Sigmoid colon (tissue), 6 donors: ENCODE measurements at regions not wholly inside any gene's neighbourhood (a gene's known extent, or its start where the extent isn't known, plus 50 kb on each side); places are given as distances from the start of the nearest gene placed in this dataset.

ENCODE experiments used
- DNase-seq: peaks from one replicate; pipeline ENCODE4 v3.0.0-alpha.2; 2019
- H3K27ac ChIP-seq, 4 donors: fragments of 200-600 bp; sonication (generic); one replicate each; pipeline ENCODE4 v1.5.1; 2016 to 2019; ENCODE audit warnings: mild to moderate bottlenecking in 1 of 4
- H3K27me3 ChIP-seq, 3 donors: fragments of 200-600 bp; sonication (generic); one replicate each; pipeline ENCODE4 v1.5.1; 2019; ENCODE audit warnings: mild to moderate bottlenecking in 1 of 3
- H3K36me3 ChIP-seq, 4 donors: fragments of 200-600 bp; sonication (generic); one replicate each; pipeline ENCODE4 v1.5.1; 2016 to 2019
- H3K4me1 ChIP-seq, 4 donors: fragments of 200-600 bp; sonication (generic); one replicate each; pipeline ENCODE4 v1.5.1; 2017 to 2019
- H3K4me3 ChIP-seq, 4 donors: fragments of 200-600 bp; sonication (generic); one replicate each; pipeline ENCODE4 v1.5.1; 2017 to 2019; ENCODE audit warnings: mild to moderate bottlenecking in 2 of 4, moderate library complexity in 1 of 4
- H3K9me3 ChIP-seq, 4 donors: fragments of 200-600 bp in 3 of 4; sonication (generic) in 3 of 4; one replicate each; pipeline versions ENCODE4 v1.5.1 to v1.6.1; 2013 to 2019
- CTCF ChIP-seq, 4 experiments: fragments of 450-650 bp in 3 of 4; fragments of 200-600 bp in 1 of 4; IDR thresholded peaks; one replicate each; pipeline ENCODE4 v1.5.1; 2016 to 2019; ENCODE audit warnings: antibody characterized with exemption in 4 of 4, mild to moderate bottlenecking in 3 of 4, moderate library complexity in 2 of 4
- EP300 ChIP-seq, 4 donors: sonication (generic); formaldehyde crosslinking; IDR thresholded peaks; one replicate each; pipeline ENCODE4 v1.6.1; 2017; ENCODE audit warnings: antibody characterized with exemption in 4 of 4
- POLR2A ChIP-seq, 2 donors: fragments of 450-650 bp; IDR thresholded peaks; one replicate each; pipeline ENCODE4 v1.6.1; 2016; ENCODE audit warnings: antibody characterized with exemption in 2 of 2, mild to moderate bottlenecking in 2 of 2, moderate library complexity in 2 of 2
- POLR2AphosphoS5 ChIP-seq, 4 donors: sonication (generic); formaldehyde crosslinking; IDR thresholded peaks; one replicate each; pipeline ENCODE4 v1.6.1; 2017; ENCODE audit warnings: antibody characterized with exemption in 4 of 4
- WGBS, 2 donors: extraction: QIAGEN DNeasy Blood & Tissue Kit; methylation state at CpG; one replicate each; pipeline ENCODE4 v1.1.7; 2013; 5-methylcytosine and 5-hydroxymethylcytosine counted together
- intact Hi-C: fragments of 100-400 bp; cut with DNase I; formaldehyde crosslinking; loops from one replicate; pipeline ENCODE4 v1.15.1; 2023
- donor health status: healthy with polysubstance abuse.
- donor health status: healthy.

- Histone ChIP-seq H3K9me3 (no peaks in the 10 kb centered on the region), H3K4me1 (no peaks in the 10 kb centered on the region), H3K36me3 (no peaks in the 10 kb centered on the region), H3K4me3 (no peak overlapping the region), H3K27me3 (no peaks in the 10 kb centered on the region), H3K27ac (no peak overlapping the region)
- WGBS, 2 donors: 88 to 91% methylated on average over 8 of the region's 8 CpGs
- no peak for TF ChIP-seq POLR2AphosphoS5 (IDR thresholded peaks at IDR 0.05)
- no peak for TF ChIP-seq CTCF (IDR thresholded peaks at IDR 0.05)
- no peak for TF ChIP-seq POLR2A (IDR thresholded peaks at IDR 0.05)
- TF ChIP-seq EP300 (IDR thresholded peaks at IDR 0.05): no peak
- intact Hi-C loops: no loop called here
- peak; percentile 48 for DNase-seq
Measured at GRCh38 chr11:70700453-70700852, 302.1 kb downstream of the CTTN start.

- TF ChIP-seq POLR2A (IDR thresholded peaks at IDR 0.05): no peak
- no peak for TF ChIP-seq CTCF (IDR thresholded peaks at IDR 0.05)
- no peak for TF ChIP-seq EP300 (IDR thresholded peaks at IDR 0.05)
- no peak for TF ChIP-seq POLR2AphosphoS5 (IDR thresholded peaks at IDR 0.05)
- H3K4me1 ChIP-seq: no peaks in the 10 kb centered on the region
- H3K27ac ChIP-seq: no peak overlapping the region
- H3K9me3 ChIP-seq: no peaks in the 10 kb centered on the region
- H3K27me3 ChIP-seq: no peaks in the 10 kb centered on the region
- intact Hi-C loops: no loop called here
- no peak overlapping the region for H3K4me3 ChIP-seq
- DNase-seq: no peak
- H3K36me3 ChIP-seq: no peaks in the 10 kb centered on the region
- WGBS, 2 donors: 76 to 93% methylated on average over 5 of the region's 5 CpGs
Measured at GRCh38 chr11:70700871-70701270, 302.5 kb downstream of the CTTN start.

- intact Hi-C loops: no loop called here
- H3K27me3 ChIP-seq: no peaks in the 10 kb centered on the region
- TF ChIP-seq POLR2AphosphoS5 (IDR thresholded peaks at IDR 0.05) (no peak), CTCF (IDR thresholded peaks at IDR 0.05) (no peak), POLR2A (IDR thresholded peaks at IDR 0.05) (no peak), EP300 (IDR thresholded peaks at IDR 0.05) (no peak)
- H3K27ac ChIP-seq: no peak overlapping the region
- no peak for DNase-seq
- no peak overlapping the region for H3K4me3 ChIP-seq
- no peaks in the 10 kb centered on the region for H3K4me1 ChIP-seq
- no peaks in the 10 kb centered on the region for H3K36me3 ChIP-seq
- no peaks in the 10 kb centered on the region for H3K9me3 ChIP-seq
- WGBS, 2 donors: 95 to 98% methylated on average over 4 of the region's 4 CpGs
Measured at GRCh38 chr11:70702040-70702648, 303.8 kb downstream of the CTTN start.

GRCh38 chr11:70703141-70704064 is 305.1 kb downstream of the CTTN start:
- DNase-seq: no peak
- 77 to 91% methylated on average over 21 of the region's 21 CpGs for WGBS, 2 donors
- TF ChIP-seq EP300 (IDR thresholded peaks at IDR 0.05) (no peak), POLR2AphosphoS5 (IDR thresholded peaks at IDR 0.05) (no peak), POLR2A (IDR thresholded peaks at IDR 0.05) (no peak), CTCF (IDR thresholded peaks at IDR 0.05) (no peak)
- H3K4me3 ChIP-seq: no peak overlapping the region
- intact Hi-C loops: no loop called here
- H3K27me3 ChIP-seq: no peaks in the 10 kb centered on the region
- H3K36me3 ChIP-seq: no peaks in the 10 kb centered on the region
- H3K9me3 ChIP-seq: no peaks in the 10 kb centered on the region
- H3K4me1 ChIP-seq: no peaks in the 10 kb centered on the region
- no peak overlapping the region for H3K27ac ChIP-seq
